Liver (tissue), 3 donors: ENCODE measurements at regions not wholly inside any gene's neighbourhood (a gene's known extent, or its start where the extent isn't known, plus 50 kb on each side); places are given as distances from the start of the nearest gene placed in this dataset.

ENCODE experiments used
- EGR1 ChIP-seq, 2 donors: IDR thresholded peaks; 2 replicates each; pipeline ENCODE4 v1.6.1; 2016 to 2018; ENCODE audit warnings: antibody characterized with exemption in 2 of 2, low read depth in 2 of 2
- GABPA ChIP-seq, 2 donors: IDR thresholded peaks in 1 of 2; conservative IDR thresholded peaks in 1 of 2; 2 replicates each; pipeline ENCODE4 v1.6.1; 2016; ENCODE audit warnings: antibody characterized with exemption in 2 of 2, mild to moderate bottlenecking in 1 of 2, moderate library complexity in 1 of 2
- HNF4G ChIP-seq: IDR thresholded peaks from 2 replicates; pipeline ENCODE4 v1.6.1; 2016; ENCODE audit warnings: antibody characterized with exemption
- JUND ChIP-seq, 2 donors: IDR thresholded peaks; 2 replicates each; pipeline ENCODE4 v1.6.1; 2016; ENCODE audit warnings: antibody characterized with exemption in 2 of 2
- RAD21 ChIP-seq, 2 donors: IDR thresholded peaks; 2 replicates each; pipeline ENCODE4 v1.6.1; 2016; ENCODE audit warnings: antibody characterized with exemption in 2 of 2, mild to moderate bottlenecking in 2 of 2
- RXRA ChIP-seq, 2 donors: IDR thresholded peaks; 2 replicates each; pipeline ENCODE4 v1.6.1; 2017 to 2018; ENCODE audit warnings: antibody characterized with exemption in 2 of 2, mild to moderate bottlenecking in 1 of 2
- SP1 ChIP-seq: IDR thresholded peaks from 2 replicates; pipeline ENCODE4 v1.6.1; 2018; ENCODE audit warnings: antibody characterized with exemption, mild to moderate bottlenecking
- TAF1 ChIP-seq: conservative IDR thresholded peaks from 2 replicates; pipeline ENCODE4 v1.6.1; 2016; ENCODE audit warnings: antibody characterized with exemption, mild to moderate bottlenecking
- YY1 ChIP-seq: IDR thresholded peaks from 2 replicates; pipeline ENCODE4 v1.6.1; 2016; ENCODE audit warnings: antibody characterized with exemption, mild to moderate bottlenecking
- TF ChIP-seq, protein P1 (sequence below): IDR thresholded peaks from 2 replicates; pipeline ENCODE4 v1.6.1; 2016; ENCODE audit warnings: antibody characterized with exemption, mild to moderate bottlenecking
- TF ChIP-seq, protein P2 (sequence below): fragments of 150-350 bp; IDR thresholded peaks from 2 replicates; pipeline ENCODE4 v1.5.1; 2017; ENCODE audit warnings: improper control_type of control experiment, low read depth, low read length; ENCODE audit not compliant: missing input control
- TF ChIP-seq, protein P3 (sequence below): IDR thresholded peaks from 2 replicates; pipeline ENCODE4 v1.6.1; 2016; ENCODE audit warnings: antibody characterized with exemption
- TF ChIP-seq, protein P4 (sequence below): IDR thresholded peaks from 2 replicates; pipeline ENCODE4 v1.6.1; 2016; ENCODE audit warnings: antibody characterized with exemption
- TF ChIP-seq, protein P5 (sequence below): IDR thresholded peaks from 2 replicates; pipeline ENCODE4 v1.6.1; 2016; ENCODE audit warnings: antibody characterized with exemption
- donor health status: healthy.
- donor health status: healthy.

DNA sequence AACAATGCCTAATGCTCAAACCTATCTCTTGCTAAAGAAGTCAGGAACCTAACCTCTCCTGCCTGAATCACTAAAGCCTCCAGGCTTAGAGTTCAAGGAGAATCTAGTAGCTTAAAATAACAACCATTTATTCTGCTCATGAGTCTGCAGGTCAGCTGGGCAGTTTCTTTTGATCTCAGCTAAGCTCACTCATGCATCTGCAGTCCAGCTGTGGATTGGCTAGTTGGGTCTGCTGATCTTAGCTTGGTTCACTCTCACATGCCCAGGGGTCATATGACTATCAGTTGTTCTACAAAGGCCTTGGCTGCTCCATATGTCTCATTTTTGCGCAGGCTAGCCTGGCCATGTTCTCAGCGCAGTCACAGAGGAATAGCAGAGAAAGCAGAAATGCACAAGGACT lies 109.2 kb upstream of the STT3B start:
- no peak for TF ChIP-seq RAD21 (IDR thresholded peaks at IDR 0.05)
- TF ChIP-seq, protein P1, sequence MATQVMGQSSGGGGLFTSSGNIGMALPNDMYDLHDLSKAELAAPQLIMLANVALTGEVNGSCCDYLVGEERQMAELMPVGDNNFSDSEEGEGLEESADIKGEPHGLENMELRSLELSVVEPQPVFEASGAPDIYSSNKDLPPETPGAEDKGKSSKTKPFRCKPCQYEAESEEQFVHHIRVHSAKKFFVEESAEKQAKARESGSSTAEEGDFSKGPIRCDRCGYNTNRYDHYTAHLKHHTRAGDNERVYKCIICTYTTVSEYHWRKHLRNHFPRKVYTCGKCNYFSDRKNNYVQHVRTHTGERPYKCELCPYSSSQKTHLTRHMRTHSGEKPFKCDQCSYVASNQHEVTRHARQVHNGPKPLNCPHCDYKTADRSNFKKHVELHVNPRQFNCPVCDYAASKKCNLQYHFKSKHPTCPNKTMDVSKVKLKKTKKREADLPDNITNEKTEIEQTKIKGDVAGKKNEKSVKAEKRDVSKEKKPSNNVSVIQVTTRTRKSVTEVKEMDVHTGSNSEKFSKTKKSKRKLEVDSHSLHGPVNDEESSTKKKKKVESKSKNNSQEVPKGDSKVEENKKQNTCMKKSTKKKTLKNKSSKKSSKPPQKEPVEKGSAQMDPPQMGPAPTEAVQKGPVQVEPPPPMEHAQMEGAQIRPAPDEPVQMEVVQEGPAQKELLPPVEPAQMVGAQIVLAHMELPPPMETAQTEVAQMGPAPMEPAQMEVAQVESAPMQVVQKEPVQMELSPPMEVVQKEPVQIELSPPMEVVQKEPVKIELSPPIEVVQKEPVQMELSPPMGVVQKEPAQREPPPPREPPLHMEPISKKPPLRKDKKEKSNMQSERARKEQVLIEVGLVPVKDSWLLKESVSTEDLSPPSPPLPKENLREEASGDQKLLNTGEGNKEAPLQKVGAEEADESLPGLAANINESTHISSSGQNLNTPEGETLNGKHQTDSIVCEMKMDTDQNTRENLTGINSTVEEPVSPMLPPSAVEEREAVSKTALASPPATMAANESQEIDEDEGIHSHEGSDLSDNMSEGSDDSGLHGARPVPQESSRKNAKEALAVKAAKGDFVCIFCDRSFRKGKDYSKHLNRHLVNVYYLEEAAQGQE, result no peak
- TF ChIP-seq JUND (IDR thresholded peaks at IDR 0.05), result no peak
- TF ChIP-seq, protein P2, sequence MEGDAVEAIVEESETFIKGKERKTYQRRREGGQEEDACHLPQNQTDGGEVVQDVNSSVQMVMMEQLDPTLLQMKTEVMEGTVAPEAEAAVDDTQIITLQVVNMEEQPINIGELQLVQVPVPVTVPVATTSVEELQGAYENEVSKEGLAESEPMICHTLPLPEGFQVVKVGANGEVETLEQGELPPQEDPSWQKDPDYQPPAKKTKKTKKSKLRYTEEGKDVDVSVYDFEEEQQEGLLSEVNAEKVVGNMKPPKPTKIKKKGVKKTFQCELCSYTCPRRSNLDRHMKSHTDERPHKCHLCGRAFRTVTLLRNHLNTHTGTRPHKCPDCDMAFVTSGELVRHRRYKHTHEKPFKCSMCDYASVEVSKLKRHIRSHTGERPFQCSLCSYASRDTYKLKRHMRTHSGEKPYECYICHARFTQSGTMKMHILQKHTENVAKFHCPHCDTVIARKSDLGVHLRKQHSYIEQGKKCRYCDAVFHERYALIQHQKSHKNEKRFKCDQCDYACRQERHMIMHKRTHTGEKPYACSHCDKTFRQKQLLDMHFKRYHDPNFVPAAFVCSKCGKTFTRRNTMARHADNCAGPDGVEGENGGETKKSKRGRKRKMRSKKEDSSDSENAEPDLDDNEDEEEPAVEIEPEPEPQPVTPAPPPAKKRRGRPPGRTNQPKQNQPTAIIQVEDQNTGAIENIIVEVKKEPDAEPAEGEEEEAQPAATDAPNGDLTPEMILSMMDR, result no peak
- no peak for TF ChIP-seq TAF1
- TF ChIP-seq HNF4G, result no peak
- no peak for TF ChIP-seq GABPA (IDR thresholded peaks at IDR 0.05 in 1 of 2, conservative IDR thresholded peaks at IDR 0.05 in 1 of 2)
- TF ChIP-seq, protein P3, sequence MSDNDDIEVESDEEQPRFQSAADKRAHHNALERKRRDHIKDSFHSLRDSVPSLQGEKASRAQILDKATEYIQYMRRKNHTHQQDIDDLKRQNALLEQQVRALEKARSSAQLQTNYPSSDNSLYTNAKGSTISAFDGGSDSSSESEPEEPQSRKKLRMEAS, result no peak
- no peak for TF ChIP-seq RXRA (IDR thresholded peaks at IDR 0.05)
- TF ChIP-seq EGR1 (IDR thresholded peaks at IDR 0.05; ENCODE audit: low read depth in 2 of 2), result no peak
- no peak for TF ChIP-seq SP1
- TF ChIP-seq, protein P4, sequence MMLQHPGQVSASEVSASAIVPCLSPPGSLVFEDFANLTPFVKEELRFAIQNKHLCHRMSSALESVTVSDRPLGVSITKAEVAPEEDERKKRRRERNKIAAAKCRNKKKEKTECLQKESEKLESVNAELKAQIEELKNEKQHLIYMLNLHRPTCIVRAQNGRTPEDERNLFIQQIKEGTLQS, result no peak
- TF ChIP-seq YY1, result no peak
- TF ChIP-seq, protein P5, sequence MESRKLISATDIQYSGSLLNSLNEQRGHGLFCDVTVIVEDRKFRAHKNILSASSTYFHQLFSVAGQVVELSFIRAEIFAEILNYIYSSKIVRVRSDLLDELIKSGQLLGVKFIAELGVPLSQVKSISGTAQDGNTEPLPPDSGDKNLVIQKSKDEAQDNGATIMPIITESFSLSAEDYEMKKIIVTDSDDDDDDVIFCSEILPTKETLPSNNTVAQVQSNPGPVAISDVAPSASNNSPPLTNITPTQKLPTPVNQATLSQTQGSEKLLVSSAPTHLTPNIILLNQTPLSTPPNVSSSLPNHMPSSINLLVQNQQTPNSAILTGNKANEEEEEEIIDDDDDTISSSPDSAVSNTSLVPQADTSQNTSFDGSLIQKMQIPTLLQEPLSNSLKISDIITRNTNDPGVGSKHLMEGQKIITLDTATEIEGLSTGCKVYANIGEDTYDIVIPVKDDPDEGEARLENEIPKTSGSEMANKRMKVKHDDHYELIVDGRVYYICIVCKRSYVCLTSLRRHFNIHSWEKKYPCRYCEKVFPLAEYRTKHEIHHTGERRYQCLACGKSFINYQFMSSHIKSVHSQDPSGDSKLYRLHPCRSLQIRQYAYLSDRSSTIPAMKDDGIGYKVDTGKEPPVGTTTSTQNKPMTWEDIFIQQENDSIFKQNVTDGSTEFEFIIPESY, result no peak
